GM18507 (cell line): ENCODE measurements at regions not wholly inside any gene's neighbourhood (a gene's known extent, or its start where the extent isn't known, plus 50 kb on each side); places are given as distances from the start of the nearest gene placed in this dataset.
"Not testable (repeated sequence)": the region's sequence is repeated elsewhere in the genome, so short reads cannot be mapped to it uniquely, and the experiment has no call there.

Experiments
- DNase-seq: peaks from one replicate; pipeline ENCODE4 v3.0.0; 2011; ENCODE audit warnings: low read depth; ENCODE audit not compliant: insufficient read length; ENCODE audit errors: extremely low spot score
- FAIRE-seq: peaks from 2 replicates; lab custom pipeline; 2011; peaks lifted over from hg19 to GRCh38; lab: Jason Lieb, UNC

DNA sequence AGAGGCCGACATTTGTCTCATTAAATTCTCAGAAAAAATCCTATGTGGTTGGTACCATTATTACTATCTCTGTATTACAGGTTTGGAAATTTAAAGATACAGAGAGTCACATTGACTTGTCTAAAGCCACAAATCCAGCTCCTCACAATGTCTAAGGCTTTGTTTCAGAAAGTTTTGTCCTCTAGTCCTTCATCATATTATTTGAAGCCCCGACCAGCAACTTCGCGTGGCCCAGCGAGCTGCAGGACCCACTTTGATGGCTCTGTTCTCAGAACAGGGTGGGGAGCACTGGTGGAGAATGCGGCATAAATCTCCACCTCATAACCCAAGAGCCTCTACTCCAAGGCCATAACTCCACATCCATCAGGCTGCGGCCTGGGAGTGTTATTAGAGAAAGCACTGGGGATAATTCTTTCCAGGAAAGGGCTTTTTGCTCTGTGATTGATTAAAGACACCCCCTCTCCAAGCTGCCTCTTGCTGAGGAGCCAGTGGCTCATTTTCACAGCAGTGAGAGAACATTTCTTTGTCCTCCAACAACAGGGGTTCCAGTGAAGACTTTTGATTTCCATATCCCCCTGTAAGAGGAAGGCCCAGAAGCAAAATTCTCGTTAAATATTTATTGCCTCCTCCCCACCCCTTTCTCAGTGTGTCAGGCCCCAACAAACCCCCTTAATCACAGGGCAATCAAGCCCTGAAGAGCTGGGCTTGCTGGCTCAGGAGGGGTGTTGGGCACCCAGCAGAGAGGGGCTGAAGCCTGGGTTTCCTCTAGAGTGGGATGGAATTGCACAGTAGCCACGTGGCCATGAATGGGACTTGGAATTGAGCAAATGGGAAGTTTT is 113.7 kb upstream of the CDH11 start:
- DNase-seq (no peak), FAIRE-seq (no peak)

GRCh38 chr16:65234721-65235320 is 113.0 kb upstream of the CDH11 start:
- DNase-seq, FAIRE-seq: not testable (repeated sequence)

DNA sequence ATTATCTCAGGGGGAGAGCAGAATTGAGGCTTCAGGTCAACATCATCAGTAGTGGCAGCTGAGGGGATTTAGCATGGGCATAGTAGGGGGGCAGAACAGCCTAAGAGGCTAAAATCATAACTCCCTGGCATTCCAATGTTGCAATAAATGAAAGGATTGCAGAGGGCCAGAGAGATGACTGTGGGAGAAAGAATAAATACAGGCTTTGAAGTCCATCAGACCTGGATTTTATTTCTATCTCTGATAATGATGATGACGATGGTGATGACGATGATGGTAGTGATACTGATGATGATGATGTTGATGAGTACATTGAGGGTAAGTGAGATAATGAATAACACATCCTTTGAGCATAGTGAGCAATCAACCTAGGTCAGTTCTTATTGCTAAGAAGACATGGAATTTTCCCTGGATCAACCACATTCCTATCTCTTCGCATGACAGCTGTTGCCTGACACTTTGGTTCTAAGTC is 107.4 kb upstream of the CDH11 start:
- no peak for DNase-seq

GRCh38 chr16:65227150-65227835 is 105.4 kb upstream of the CDH11 start:
- DNase-seq (no peak), FAIRE-seq (no peak)

More for the DNA sequence above, 107.4 kb upstream of the CDH11 start:
- FAIRE-seq: no peak

DNA sequence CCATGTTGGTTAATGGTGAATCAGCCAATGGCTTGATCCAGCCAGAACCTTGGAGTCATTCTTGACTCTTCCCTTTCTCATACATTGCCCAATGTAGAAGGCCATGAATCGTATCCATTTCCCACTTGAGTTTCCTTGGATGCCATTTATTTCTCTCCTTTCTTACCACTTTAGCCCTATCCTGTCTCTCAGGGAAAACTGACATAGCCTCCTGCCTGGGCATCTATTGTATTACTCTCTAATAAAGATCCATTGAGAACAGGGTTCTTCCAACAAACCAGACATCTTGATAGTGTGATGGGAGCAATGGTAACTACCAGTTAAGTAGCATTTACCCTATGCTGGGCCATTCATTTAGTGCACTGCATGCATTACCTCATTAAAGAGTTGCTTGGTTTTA is 104.2 kb upstream of the CDH11 start:
- FAIRE-seq (no peak), DNase-seq (no peak)

DNA sequence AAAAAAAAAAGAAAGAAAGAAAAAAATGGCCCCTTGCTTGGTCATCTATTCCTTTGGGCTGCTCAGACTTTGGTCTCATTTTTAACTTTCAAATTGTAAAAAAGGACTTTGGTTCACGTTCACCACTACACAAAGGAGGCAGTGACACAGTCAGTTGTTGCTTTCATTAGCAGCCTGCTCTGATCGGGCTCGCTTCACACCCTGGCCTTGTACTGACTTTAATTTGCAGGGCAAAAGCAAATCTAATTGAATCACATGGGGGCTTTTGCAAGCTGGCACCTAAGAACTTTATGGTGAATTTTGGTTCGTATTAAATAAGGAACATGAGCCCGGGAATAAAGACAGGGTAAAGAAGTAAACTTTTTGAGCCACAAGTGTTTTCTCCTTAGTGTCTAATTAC is 103.6 kb upstream of the CDH11 start:
- FAIRE-seq (no peak), DNase-seq (no peak)

DNA sequence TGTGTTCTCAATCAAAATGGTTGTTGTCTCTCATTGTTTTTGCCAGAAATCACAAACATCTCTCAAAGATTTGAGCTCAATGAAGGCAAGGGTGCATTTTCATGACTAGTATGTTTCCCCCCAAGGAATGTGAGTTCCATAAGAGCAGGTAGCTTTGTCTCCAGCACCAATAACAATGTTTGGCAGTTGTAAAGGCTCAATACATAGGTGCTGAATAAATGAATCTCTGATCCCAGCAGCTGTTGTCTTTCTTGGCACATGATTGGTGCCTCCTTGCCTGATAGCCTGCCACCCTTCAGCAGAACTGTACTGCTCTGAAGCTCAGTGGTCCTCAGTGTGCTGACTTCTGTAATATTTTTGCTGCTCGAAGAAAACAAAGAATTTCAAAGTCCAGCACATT is 103.1 kb upstream of the CDH11 start:
- DNase-seq: no peak
- FAIRE-seq: no peak

DNA sequence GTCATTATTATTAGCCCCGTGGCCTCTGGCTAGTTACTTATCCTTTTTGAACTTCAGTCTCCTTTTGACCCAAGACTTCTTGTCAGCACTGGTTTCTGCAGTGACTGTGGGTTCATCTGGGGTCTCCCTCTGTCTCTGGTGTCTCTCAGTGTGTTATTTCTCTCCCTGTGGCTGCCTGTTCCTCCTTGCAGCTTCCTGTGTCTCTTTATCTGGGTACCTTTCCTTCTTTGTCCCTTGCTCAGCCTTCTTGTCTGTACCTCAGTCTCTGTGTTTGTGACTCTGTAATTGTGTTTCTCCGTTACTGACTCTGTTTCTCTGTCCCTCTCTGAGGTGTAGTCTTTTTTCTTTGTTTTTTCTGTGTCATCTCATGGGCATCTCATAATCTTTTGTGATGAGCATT is 102.6 kb upstream of the CDH11 start:
- DNase-seq: no peak
- FAIRE-seq: no peak

GRCh38 chr16:65223335-65223734 is 101.5 kb upstream of the CDH11 start:
- DNase-seq (no peak), FAIRE-seq (no peak)

DNA sequence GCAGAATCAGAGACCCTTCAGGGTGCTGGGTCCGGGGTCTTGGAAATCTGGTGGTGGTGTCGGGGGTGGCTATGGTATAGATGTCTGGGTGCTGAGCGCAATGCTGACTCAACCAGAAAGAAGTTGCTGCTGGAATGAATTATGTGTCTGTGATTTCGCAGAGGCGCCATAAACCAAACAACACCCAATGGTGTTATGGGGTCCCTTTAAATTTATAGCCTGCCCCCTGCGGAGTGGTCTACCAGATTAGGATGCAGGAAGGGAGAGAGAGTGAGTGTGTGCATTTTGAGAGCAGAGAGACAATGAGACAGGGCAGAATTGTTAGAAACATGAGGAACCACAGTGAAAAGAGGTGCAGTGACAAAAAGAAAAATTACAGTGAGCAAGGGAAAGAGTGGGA is 100.7 kb upstream of the CDH11 start:
- FAIRE-seq: no peak

DNA sequence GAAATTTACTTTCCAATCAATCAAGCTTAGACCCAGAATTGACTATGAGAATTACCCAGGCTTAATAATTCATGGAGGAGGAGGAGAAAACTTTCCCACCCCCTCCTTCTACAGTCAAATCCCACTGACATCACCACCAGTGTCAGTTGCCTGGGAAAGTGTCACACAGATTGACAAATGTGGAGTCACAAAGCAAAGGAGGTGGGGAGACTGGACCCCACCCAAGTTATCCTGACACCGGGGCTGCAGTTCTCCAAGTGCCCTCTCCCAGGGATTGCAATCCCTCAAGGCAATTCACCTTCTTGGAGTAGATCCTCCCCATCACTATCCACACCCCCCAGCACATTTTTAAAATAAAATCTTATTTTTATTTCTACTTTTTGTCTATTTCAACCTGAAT is 100.2 kb upstream of the CDH11 start:
- no peak for FAIRE-seq

More for the DNA sequence above, 100.7 kb upstream of the CDH11 start:
- no peak for DNase-seq

GRCh38 chr16:65219786-65220185 is 97.9 kb upstream of the CDH11 start:
- no peak for DNase-seq

More for the DNA sequence above, 100.2 kb upstream of the CDH11 start:
- DNase-seq: no peak

GRCh38 chr16:65218348-65218747 is 96.5 kb upstream of the CDH11 start:
- DNase-seq: no peak
- no peak for FAIRE-seq

More at GRCh38 chr16:65219786-65220185, 97.9 kb upstream of the CDH11 start:
- FAIRE-seq: no peak

DNA sequence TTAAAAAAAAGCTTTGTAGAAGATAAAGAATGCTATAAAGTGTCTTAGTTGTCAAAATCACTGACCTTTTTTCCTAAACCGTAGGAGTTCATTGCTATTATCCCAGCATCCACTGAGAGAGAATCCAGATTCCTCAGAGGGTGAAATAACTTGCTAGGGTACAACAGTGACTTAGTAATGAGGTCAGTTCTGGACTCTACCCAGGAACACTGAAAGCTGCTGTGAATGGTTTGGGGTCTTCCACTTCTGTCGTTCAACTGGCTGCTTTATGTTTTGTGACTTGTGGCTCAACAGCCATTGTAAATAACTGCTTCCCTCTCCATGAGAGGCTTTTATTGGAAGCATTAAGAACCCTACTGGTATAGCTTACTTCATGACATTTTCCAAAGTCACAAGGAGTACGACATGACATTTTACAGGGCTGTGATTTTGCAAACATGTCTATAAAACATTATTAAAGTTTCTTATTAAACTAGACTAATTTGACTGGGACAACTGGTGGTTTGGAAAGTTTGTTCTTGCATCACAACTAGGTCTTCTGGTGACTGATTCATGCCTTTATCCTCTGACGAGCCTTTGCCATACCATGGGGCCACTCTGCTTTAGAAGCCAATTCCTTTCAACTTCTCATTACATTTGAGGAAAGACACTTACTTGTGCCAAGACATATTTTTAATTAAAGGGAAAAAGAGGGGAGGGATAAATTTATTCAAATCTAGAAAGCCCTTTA is 92.2 kb upstream of the CDH11 start:
- FAIRE-seq (no peak), DNase-seq (no peak)

DNA sequence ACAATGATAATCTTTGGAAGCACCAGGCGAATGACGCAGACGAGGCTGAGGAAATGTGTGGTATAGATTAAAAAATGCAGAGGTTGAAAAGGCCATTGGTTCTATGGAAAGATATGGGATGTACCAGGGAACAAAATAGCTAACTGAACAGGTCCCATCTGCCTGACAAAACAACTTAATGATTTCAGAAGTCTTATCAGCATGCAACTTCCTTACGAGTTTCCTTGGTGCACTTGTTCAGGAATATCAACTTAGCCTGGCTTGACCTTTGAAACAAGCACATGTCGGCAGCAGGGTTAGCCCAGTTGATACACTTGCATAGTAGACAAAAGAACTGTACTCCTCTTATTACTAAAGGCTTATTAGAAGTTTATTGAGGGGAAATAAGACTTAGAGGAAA is 90.9 kb upstream of the CDH11 start:
- no peak for FAIRE-seq
- DNase-seq: no peak

GRCh38 chr16:65212240-65212639 is 90.4 kb upstream of the CDH11 start:
- FAIRE-seq (no peak), DNase-seq (no peak)

DNA sequence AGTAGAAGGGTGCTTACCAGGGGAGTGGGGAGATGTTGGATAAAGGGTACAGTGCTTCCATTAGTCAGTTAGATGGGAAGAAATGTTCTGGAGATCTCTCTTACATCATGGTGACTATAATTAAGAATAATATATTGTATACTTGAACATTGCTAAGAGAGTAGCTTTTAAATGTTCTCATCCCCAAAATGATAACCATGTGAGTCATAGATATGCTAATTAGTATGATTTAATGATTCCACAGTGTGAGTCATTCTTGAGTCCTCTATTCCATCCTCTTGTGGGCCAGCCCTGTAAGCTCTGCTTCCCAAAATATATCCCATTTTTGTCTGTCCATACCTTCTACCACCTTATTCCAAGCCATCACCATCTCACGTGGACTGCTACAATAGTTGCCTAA is 80.6 kb upstream of the CDH11 start:
- FAIRE-seq (no peak), DNase-seq (no peak)

GRCh38 chr16:65201511-65201910 is 79.6 kb upstream of the CDH11 start:
- FAIRE-seq: no peak
- no peak for DNase-seq

DNA sequence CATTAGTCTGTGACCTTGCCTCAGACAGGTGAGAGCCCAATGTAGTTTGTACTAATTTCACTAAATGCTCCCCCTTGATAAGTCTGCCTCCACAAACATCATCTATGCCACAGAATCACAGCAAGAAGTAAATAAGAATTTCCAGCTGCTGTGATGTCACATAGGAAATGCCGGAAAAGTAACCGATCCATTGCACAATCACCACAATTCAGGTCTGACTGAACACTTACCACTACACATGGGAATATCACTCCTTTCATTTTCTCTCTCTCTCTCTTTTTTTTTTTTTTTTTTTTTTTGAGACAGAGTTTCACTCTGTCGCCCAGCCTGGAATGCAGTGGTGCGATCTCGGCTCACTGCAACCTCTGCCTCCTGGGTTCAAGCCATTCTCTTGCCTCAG is 79.0 kb upstream of the CDH11 start:
- FAIRE-seq: no peak

More for the DNA sequence above, 79.0 kb upstream of the CDH11 start:
- no peak for DNase-seq
